ENCODE measurements at regions not wholly inside any gene's neighbourhood (a gene's known extent, or its start where the extent isn't known, plus 50 kb on each side); places are given as distances from the start of the nearest gene placed in this dataset.

GRCh38 chr5:3222924-3223323 is 372.7 kb upstream of the IRX1 start:
- no peak for DNase-seq

GRCh38 chr5:3221432-3221831 is 374.2 kb upstream of the IRX1 start:
- DNase-seq, result no peak

DNA sequence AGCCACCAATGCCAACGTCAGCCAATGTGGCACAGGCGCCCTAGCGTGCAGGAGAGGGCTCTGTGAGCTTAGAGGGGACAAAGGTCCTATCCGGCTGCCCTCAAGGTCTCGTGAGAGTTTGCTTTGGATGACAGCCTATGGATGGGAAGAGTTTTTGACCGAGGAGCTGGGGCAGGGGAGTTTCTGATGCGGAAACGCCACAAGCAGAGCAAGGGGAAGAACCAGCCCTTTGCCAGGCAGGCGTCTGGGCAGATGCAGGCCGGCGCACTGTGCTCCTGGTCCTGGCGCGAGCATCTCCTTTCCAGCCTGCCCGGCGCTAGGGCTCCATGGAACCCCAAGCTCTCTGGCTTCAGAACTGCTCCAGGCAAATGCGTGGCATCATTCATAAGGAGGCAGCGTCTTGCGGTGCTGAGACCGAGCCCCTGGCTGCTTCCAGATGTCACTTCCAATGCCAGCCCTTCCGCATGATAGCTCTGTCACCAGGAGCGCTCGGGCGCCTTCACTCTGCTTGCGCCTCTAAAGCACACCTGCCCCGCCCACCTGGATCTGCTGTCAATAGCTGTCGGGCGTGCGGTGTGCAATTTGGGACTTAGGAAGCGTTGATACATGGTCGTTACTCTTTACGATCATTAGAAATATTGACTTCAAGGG is 374.9 kb upstream of the IRX1 start:
- no peak for DNase-seq

GRCh38 chr5:3220201-3220600 is 375.4 kb upstream of the IRX1 start:
- no peak for DNase-seq

DNA sequence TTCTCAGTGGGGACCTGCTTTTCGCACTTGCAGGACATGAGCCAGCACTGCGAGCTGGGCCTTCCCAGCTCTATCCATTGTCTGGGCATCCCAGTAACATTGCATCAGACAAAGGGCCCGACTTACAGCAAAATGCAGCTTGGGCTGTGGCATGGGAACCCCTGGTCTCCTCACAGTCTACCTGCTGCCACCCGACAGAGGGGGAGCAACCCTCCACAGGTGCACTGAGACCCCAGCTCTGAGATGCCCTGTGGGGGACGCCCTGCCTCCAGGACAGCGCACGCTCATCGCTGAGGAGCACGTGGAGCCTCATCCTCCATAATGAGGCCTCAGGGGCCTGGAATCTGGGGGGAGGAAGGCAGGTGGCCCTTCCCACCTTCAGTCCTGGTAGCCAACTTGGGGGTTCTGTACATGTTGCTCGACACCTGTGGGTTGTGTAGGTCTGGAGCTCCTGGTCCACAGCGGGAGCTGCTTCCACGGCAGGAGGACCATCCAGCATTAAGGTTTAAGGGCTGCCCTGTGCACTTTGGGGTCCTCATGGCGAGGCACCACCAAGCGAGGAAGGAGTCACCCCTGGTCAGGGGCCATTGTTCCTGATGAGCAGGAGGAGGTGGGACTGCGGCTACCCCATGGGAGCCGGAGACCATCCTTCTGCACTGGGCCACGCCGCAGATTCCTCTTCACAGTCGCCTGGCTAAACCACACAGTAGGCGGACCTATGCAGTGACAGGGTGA is 376.5 kb upstream of the IRX1 start:
- no peak for DNase-seq

DNA sequence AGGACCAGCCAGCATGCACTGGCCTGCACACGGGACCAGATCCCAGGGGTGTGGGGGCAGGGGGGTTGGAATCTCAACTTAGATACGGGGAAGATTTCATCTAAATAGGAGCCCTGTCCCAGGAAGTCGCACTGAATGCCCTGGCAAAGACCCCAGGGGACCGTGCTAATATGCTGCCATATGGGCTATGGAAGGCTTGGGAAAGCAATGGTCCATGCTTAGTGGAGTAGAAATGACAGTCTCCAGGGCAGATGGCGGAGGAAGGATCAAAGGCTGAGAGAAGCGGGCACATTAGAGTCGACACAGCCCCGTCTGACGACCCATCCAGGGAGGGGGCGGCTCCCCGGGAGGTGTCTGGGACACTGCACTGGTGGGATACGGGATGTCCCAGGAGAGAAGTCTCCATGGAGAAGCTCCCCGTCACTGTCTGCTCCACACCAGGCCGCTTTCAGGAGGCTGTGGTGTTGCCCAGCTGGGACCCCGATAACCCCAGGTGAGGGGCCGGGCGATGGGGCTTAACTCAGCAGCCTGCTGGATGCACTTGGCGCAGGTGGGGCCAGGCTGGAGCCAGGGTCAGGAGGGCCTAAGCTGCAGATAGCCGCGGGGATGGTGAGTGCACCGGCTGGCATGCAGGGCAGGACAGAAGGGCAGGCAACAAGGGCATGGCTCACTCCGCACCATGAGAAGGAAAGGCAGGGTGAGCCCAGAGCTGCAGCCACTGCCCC is 377.7 kb upstream of the IRX1 start:
- DNase-seq, result no peak

GRCh38 chr5:3217114-3217513 is 378.5 kb upstream of the IRX1 start:
- DNase-seq, result no peak

DNA sequence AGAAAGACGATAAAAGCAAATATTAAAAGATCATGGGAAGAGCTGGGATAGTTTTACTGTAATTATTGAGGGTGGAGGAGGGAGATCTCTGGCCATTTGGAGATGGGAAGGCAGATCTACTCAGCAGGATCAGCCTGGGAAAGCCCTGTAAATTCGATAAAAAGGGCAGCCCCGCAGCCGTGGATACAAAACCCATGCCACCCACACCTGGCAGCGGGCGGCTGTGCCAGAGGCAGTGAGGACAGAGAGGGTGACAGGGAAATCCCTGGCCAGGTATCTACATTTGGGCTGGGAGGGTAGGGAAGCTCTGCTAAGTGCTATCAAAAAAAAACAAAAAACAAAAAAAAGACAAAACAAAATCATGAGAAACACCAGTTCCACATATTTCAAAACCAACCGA is 379.2 kb upstream of the IRX1 start:
- DNase-seq, result no peak

DNA sequence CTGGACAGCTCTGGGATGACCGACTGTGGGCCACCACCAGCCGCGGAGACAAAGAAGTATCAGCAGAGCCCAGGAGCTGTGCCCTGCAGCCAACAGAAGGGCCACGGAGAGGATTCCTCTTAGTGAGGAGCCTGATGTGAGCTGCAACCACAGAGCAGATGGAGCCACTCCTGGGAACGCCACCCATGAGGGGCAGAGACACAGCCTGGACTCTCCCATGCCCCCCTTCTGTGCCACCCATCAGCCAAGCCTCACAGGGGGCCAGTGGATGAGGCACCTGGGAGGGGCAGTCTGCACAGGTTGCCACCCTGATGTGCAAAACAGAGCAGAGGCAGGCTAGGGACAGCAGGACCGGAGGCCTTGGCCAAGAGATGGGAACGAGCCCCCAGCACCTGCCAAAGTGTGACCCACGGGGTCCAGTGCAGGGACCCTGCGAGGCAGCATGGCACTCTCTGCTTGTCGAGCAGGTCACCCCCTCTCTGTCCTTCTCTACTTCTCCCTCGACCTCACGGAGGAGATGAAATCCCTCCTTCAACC is 380.7 kb upstream of the IRX1 start:
- no peak for DNase-seq

DNA sequence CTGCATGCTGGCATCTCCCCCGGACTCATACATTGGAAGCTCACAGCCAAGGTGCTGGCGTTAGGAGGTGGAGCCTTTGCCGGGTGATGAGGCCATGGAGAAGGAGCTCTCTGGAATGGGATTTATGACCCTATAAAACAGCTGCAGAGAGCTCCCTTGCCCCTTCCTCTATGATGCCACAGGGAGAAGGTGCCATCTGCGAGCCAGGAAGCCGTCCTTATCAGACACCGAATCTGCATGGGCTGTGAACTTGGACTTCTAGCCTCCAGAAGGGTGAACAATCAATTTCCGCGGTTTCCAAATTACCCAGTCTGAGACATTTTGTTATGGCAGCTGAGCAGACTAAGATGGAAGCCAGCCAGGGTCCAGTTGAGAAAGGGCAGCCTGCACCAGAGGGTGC is 381.2 kb upstream of the IRX1 start:
- DNase-seq, result no peak

GRCh38 chr5:3212869-3213268 is 382.8 kb upstream of the IRX1 start:
- DNase-seq, result no peak

DNA sequence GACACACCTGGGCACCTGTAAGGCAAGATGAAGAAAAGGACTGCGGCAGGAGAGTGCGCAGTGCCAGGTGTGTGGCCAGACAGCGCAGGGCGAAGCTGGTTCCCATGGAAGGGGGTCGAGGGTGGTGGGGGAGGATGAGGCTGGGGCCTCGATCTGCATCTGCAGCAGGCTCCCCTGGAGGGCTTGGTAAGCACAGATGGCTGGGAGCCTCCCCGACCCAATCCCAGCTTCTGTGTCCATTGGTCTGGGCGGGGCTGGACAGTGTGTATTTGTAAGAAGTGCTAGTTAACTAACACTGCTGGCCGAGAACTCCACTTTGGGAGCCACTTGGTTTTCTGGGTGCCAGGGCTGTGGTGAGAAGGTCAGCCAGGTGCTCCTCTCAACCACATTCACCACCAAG is 385.1 kb upstream of the IRX1 start:
- DNase-seq, result no peak

GRCh38 chr5:3209918-3210317 is 385.7 kb upstream of the IRX1 start:
- no peak for DNase-seq

DNA sequence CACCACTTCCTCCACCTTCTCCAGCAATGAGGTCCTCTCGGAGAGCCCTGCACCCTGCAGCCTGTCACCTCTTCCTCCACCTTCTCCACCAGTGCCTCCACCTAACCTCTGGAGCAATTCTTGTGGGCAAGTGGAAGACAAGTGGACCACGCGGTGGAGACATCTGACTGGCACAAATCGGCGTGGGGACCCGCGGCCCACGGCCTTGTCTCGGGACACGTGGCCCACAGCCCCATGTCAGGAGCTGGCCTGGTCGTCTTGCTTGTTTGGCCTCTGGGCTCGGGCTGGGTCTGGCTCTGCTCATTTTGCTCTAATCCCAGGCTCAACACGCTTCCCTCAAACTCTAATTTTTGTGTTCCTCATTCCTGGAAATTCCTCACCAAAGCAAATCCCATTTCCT is 393.1 kb upstream of the IRX1 start:
- no peak for DNase-seq

DNA sequence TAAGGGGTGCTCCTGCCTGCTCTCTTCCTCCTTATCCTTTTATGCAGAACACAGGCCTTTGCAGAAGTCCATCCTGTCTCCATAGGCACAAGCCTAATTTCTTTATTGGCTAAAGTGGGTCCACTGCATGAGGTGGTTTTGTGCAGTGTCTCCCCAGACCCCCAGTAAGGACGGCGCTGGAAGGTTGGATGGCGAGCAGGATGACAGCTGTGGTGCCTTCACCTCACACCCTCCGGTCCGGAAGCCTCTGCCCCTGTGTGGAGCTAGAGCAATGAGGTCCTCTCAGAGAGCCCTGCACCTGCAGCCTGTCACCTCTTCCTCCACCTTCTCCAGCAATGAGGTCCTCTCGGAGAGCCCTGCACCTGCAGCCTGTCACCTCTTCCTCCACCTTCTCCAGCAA is 393.7 kb upstream of the IRX1 start:
- DNase-seq, result no peak

DNA sequence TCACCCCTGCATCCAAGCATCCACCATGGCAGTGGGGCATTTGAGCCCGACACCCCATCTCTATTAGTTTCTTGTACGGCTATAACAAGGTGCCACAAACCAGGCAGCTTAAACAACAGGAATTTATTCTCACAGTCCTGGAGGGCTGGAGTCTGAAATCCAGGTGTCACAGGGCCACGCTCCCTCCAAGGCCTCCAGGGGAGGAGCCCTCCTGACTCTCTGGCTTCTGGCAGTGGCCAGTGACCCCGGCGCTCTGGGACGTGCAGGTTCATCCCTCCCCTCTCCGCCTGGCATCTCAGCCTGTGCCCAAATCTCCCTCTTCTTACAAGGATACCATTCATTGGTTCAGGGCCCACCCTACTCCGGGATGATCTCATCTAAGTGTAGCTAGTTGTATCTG is 394.5 kb upstream of the IRX1 start:
- DNase-seq, result no peak

- DNase-seq, result no peak
Measured at GRCh38 chr5:3199962-3200755, 395.5 kb upstream of the IRX1 start.

DNA sequence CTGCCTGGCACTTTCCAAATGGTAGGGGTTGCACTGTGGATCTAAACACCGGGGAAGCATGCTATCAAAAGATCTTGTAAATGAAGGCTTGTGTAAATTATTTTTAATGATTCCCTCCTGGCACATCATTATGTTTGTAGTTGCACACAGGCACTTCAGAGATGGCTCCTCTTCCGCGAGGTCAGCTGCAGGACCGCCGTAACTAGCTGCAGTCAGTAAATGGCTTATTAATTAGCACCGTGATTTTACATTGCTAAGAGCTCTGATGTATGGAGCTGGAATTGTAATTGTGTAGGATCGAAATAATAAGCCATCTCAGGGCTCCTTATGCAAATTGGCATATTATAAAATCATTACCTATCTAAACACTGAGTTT is 397.6 kb upstream of the IRX1 start:
- no peak for DNase-seq

DNA sequence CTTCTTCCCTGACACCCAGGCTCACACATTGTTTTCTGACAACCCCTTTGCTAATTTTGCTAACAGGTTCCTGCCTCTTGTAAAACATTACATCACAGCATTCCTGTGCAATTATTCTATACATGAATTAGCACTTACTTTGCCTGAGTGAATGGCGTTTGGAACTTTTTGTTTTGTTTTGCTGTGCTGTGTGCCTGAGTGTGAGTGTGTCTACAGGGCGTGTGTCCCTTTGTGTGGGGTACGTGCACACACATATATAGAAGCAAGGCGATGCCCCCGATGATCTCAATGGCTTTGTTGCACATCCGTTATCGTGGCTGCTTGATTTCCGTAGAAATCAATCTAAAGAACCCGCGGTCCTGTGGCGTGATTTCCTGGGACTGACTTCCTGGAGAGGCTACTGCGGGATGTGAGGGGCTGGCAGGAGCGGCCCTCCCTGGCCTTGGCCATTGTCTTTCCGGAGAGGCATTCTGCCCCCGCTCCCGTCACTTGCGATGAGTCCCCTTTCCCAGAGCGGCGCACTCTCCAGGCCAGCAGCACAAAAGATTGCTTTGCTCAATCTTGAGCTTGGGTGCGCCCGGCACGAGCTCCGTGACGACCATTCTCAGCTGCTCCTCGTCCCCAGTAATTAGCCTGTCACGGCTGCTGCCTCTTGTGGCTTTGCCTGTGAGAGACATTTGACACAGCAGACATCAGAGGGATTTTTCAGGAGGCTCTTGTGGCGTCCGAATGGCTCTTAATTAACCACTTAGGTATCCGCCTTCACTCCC is 398.1 kb upstream of the IRX1 start:
- DNase-seq, result no peak

DNA sequence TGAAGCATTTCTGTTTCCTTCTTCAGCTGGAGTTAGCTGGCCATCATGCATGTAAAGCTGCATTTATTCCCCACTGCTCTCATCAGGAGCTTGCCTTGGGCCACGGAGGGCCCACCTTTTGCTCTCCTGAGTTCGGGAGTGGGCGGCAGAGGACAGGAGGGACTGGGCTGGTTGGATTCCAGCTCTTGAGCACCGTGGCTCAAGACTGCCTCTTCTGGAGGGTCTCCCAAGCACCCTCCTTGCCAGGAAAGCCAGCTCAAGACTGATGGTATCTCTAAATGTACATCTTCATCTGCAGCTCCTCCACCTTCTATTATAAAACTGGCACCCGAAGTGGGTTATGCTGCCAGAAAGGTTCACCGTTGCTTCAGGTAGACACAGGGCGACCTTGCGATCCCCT is 399.6 kb upstream of the IRX1 start:
- no peak for DNase-seq

- no peak for DNase-seq
Measured at GRCh38 chr5:3194684-3195083, 400.9 kb upstream of the IRX1 start.

Data from muscle of arm (tissue), 1 donor.